AG09319 (cell line): ENCODE measurements at regions not wholly inside any gene's neighbourhood (a gene's known extent, or its start where the extent isn't known, plus 50 kb on each side); places are given as distances from the start of the nearest gene placed in this dataset.

Experiments used
- DNase-seq: peaks from one replicate; pipeline ENCODE4 v3.0.0-alpha.2; 2010; ENCODE audit warnings: low read depth; ENCODE audit errors: extremely low read depth
- CTCF ChIP-seq: IDR thresholded peaks from 2 replicates; pipeline ENCODE4 v1.5.1; 2011; ENCODE audit warnings: low read depth, mild to moderate bottlenecking, inconsistent platforms, low read length, moderate library complexity

GRCh38 chr6:154598399-154598798 lies 87.9 kb upstream of the CNKSR3 start:
- no peak for TF ChIP-seq CTCF
- no peak for DNase-seq

GRCh38 chr6:154602296-154602695 lies 91.8 kb upstream of the CNKSR3 start:
- no peak for DNase-seq
- TF ChIP-seq CTCF = no peak

- no peak for DNase-seq
- no peak for TF ChIP-seq CTCF
These were observed 92.2 kb upstream of the CNKSR3 start for GRCh38 chr6:154602708-154603107.

GRCh38 chr6:154604119-154604518 lies 93.6 kb upstream of the CNKSR3 start:
- no peak for DNase-seq
- TF ChIP-seq CTCF = no peak

GRCh38 chr6:154605178-154605881 lies 94.8 kb upstream of the CNKSR3 start:
- no peak for DNase-seq
- TF ChIP-seq CTCF = no peak

- no peak for TF ChIP-seq CTCF
- no peak for DNase-seq
These were observed 95.4 kb upstream of the CNKSR3 start for GRCh38 chr6:154605882-154606370.

GRCh38 chr6:154606457-154606856 lies 96.0 kb upstream of the CNKSR3 start:
- no peak for DNase-seq
- TF ChIP-seq CTCF = no peak
